H1 (cell line): ENCODE measurements at regions not wholly inside any gene's neighbourhood (a gene's known extent, or its start where the extent isn't known, plus 50 kb on each side); places are given as distances from the start of the nearest gene placed in this dataset.

Source experiments
- CTCF ChIA-PET: fragments of 300-600 bp; sonication (Branson Sonifier 250); formaldehyde crosslinking; loops from one replicate; lab custom pipeline; 2021; ENCODE audit not compliant: partially characterized antibody; lab: Charles Lee
- POLR2A ChIA-PET: fragments of 300-600 bp; sonication (Branson Sonifier 250); formaldehyde crosslinking; loops from one replicate; lab custom pipeline; 2021; ENCODE audit warnings: inconsistent platforms; ENCODE audit not compliant: partially characterized antibody; lab: Charles Lee
- DNase-seq, 2 experiments: peaks; one replicate each; pipeline versions ENCODE4 v3.0.0 to v3.0.0-alpha.2; 2010 to 2022; ENCODE audit warnings: low spot score in 2 of 2, low read depth in 1 of 2, mixed read lengths in 1 of 2
- FAIRE-seq: peaks from 2 replicates; lab custom pipeline; 2011; peaks lifted over from hg19 to GRCh38; lab: Jason Lieb, UNC
- H2AFZ ChIP-seq: 2 replicates; pipeline ENCODE4 v1.8.1; 2012; ENCODE audit warnings: low read length, inconsistent platforms
- H2AK5ac ChIP-seq: 2 replicates; pipeline ENCODE4 v1.6.1; 2013; ENCODE audit warnings: low read depth, low read length
- H2BK120ac ChIP-seq: replicated peaks from 2 replicates; pipeline ENCODE3; 2013; ENCODE audit warnings: low read depth, low read length, inconsistent platforms
- H2BK12ac ChIP-seq: 2 replicates; pipeline ENCODE4 v1.6.1; 2013; ENCODE audit warnings: low read depth, low read length
- H2BK15ac ChIP-seq: 2 replicates; pipeline ENCODE4 v1.6.1; 2013; ENCODE audit warnings: low read length
- H2BK20ac ChIP-seq: 2 replicates; pipeline ENCODE4 v1.6.1; 2013; ENCODE audit warnings: low read length
- H2BK5ac ChIP-seq: 2 replicates; pipeline ENCODE4 v1.6.1; 2013; ENCODE audit warnings: low read depth, low read length
- H3K14ac ChIP-seq: 2 replicates; pipeline ENCODE4 v1.6.1; 2013; ENCODE audit warnings: inconsistent platforms; ENCODE audit not compliant: insufficient read length
- H3K18ac ChIP-seq: 2 replicates; pipeline ENCODE4 v1.6.1; 2013; ENCODE audit warnings: low read length; ENCODE audit errors: extremely low read depth
- H3K23ac ChIP-seq: 2 replicates; pipeline ENCODE4 v1.6.1; 2013; ENCODE audit warnings: inconsistent platforms; ENCODE audit not compliant: insufficient read length
- H3K23me2 ChIP-seq: 2 replicates; pipeline ENCODE4 v1.6.1; 2013; ENCODE audit warnings: low read depth, low read length
- H3K27ac ChIP-seq: 2 replicates; pipeline ENCODE4 v1.6.1; 2011; ENCODE audit warnings: low read depth, low read length, inconsistent platforms
- H3K27me3 ChIP-seq, 4 experiments: replicated peaks in 1 of 4; 1 replicate in 1 of 4; 2 replicates in 3 of 4; pipeline versions ENCODE4 v1.6.1 to v1.8.1; 2011 to 2013; ENCODE audit warnings: low read length in 3 of 4, mild to moderate bottlenecking in 3 of 4, inconsistent platforms in 2 of 4, mixed read lengths in 2 of 4, moderate library complexity in 1 of 4; ENCODE audit not compliant: control insufficient read depth in 3 of 4, insufficient read depth in 3 of 4; ENCODE audit errors: extremely low read depth in 1 of 4
- H3K36me3 ChIP-seq, 4 experiments: 2 replicates each; pipeline versions ENCODE4 v1.6.1 to v1.8.1; 2011 to 2013; ENCODE audit warnings: mild to moderate bottlenecking in 4 of 4, low read length in 3 of 4, moderate library complexity in 2 of 4, control low read depth in 1 of 4, inconsistent platforms in 1 of 4; ENCODE audit not compliant: insufficient read depth in 4 of 4, control insufficient read depth in 2 of 4
- H3K4ac ChIP-seq: replicated peaks from 2 replicates; pipeline ENCODE3; 2013; ENCODE audit warnings: low read length, low read depth, mixed read lengths, inconsistent platforms; ENCODE audit not compliant: insufficient read length
- H3K4me1 ChIP-seq, 4 experiments: replicated peaks in 1 of 4; 1 replicate in 1 of 4; 2 replicates in 3 of 4; pipeline versions ENCODE4 v1.6.1 to v1.8.1; 2011 to 2013; ENCODE audit warnings: low read length in 3 of 4, inconsistent platforms in 2 of 4, mixed read lengths in 1 of 4; ENCODE audit not compliant: insufficient read depth in 4 of 4, control insufficient read depth in 3 of 4
- H3K4me2 ChIP-seq, 2 experiments: 2 replicates each; pipeline versions ENCODE4 v1.6.1 to v1.8.1; 2011 to 2013; ENCODE audit warnings: low read depth in 2 of 2, low read length in 2 of 2, control low read depth in 1 of 2, inconsistent platforms in 1 of 2, mild to moderate bottlenecking in 1 of 2; ENCODE audit not compliant: insufficient read depth in 1 of 2
- H3K4me3 ChIP-seq, 4 experiments: fragments of 200-600, 300-600 bp in 1 of 4; sonication (generic), shearing (Covaris generic), sonication (Bioruptor Twin) in 1 of 4; 2 replicates each; pipeline versions ENCODE4 v1.5.1 to v1.8.1; 2011 to 2016; ENCODE audit warnings: low read length in 4 of 4, low read depth in 3 of 4, control low read depth in 2 of 4, inconsistent platforms in 2 of 4, mild to moderate bottlenecking in 2 of 4, mixed read lengths in 1 of 4, moderate library complexity in 1 of 4; ENCODE audit not compliant: insufficient read depth in 2 of 4; ENCODE audit errors: extremely low read depth in 1 of 4
- H3K56ac ChIP-seq: replicated peaks from 2 replicates; pipeline ENCODE3; 2013; ENCODE audit warnings: low read depth, mild to moderate bottlenecking, mixed read lengths, low read length, inconsistent platforms; ENCODE audit not compliant: insufficient read length
- H3K79me1 ChIP-seq: 2 replicates; pipeline ENCODE4 v1.6.1; 2013; ENCODE audit warnings: low read depth, low read length, control low read depth
- H3K79me2 ChIP-seq, 2 experiments: 2 replicates each; pipeline versions ENCODE4 v1.6.1 to v1.8.1; 2012 to 2013; ENCODE audit warnings: low read length in 2 of 2, mild to moderate bottlenecking in 2 of 2, inconsistent platforms in 1 of 2; ENCODE audit not compliant: insufficient read depth in 2 of 2, control insufficient read depth in 1 of 2
- H3K9ac ChIP-seq, 4 experiments: replicated peaks in 1 of 4; 1 replicate in 1 of 4; 2 replicates in 3 of 4; pipeline versions ENCODE4 v1.6.1 to v1.8.1; 2011 to 2013; ENCODE audit warnings: low read depth in 3 of 4, low read length in 3 of 4, control low read depth in 2 of 4, mild to moderate bottlenecking in 2 of 4, moderate library complexity in 2 of 4, inconsistent platforms in 1 of 4; ENCODE audit errors: extremely low read depth in 1 of 4
- H3K9me3 ChIP-seq, 2 experiments: 2 replicates each; pipeline versions ENCODE4 v1.6.1 to v1.8.1; 2012 to 2013; ENCODE audit warnings: mild to moderate bottlenecking in 2 of 2, moderate library complexity in 2 of 2, control low read depth in 1 of 2, inconsistent platforms in 1 of 2, low read depth in 1 of 2, low read length in 1 of 2, mixed read lengths in 1 of 2; ENCODE audit not compliant: insufficient read depth in 2 of 2
- H4K20me1 ChIP-seq, 2 experiments: replicated peaks in 1 of 2; 2 replicates each; pipeline versions ENCODE3 to v1.8.1; 2011 to 2013; ENCODE audit warnings: inconsistent platforms in 2 of 2, low read length in 2 of 2, mild to moderate bottlenecking in 1 of 2; ENCODE audit not compliant: insufficient read depth in 2 of 2, control insufficient read depth in 1 of 2
- H4K5ac ChIP-seq: 2 replicates; pipeline ENCODE4 v1.6.1; 2013; ENCODE audit warnings: low read length, low read depth, mixed read lengths, inconsistent platforms; ENCODE audit not compliant: insufficient read length
- H4K8ac ChIP-seq: 2 replicates; pipeline ENCODE4 v1.8.0; 2013; ENCODE audit warnings: mild to moderate bottlenecking, moderate library complexity, low read length, inconsistent platforms; ENCODE audit not compliant: insufficient read depth; ENCODE audit errors: extremely low read depth
- H4K91ac ChIP-seq: replicated peaks from 2 replicates; pipeline ENCODE3; 2013; ENCODE audit warnings: low read length, mixed read lengths, inconsistent platforms; ENCODE audit not compliant: insufficient read length
- BRCA1 ChIP-seq: IDR thresholded peaks from 2 replicates; pipeline ENCODE4 v1.6.1; 2012; ENCODE audit warnings: low read depth, low read length, improper control_type of control experiment
- CBX5 ChIP-seq: fragments of 300-800, 300-1000 bp; sonication (generic); IDR thresholded peaks from 2 replicates; pipeline ENCODE4 v1.7.1; 2016; ENCODE audit warnings: antibody characterized with exemption, low read length, low read depth
- CREB1 ChIP-seq: IDR thresholded peaks from 2 replicates; pipeline ENCODE4 v1.6.1; 2012; ENCODE audit warnings: inconsistent platforms
- CTBP2 ChIP-seq: IDR thresholded peaks from 2 replicates; pipeline ENCODE4 v1.7.0; 2011; ENCODE audit warnings: borderline replicate concordance, mild to moderate bottlenecking, moderate library complexity, mixed read lengths, low read length; ENCODE audit not compliant: insufficient read depth, insufficient read length
- FOSL1 ChIP-seq: IDR thresholded peaks from 2 replicates; pipeline ENCODE4 v1.6.1; 2011; ENCODE audit warnings: mild to moderate bottlenecking, low read depth, low read length, moderate library complexity; ENCODE audit not compliant: insufficient read depth
- GTF2F1 ChIP-seq: IDR thresholded peaks from 2 replicates; pipeline ENCODE4 v1.6.1; 2012; ENCODE audit warnings: low read depth, low read length, improper control_type of control experiment, borderline replicate concordance
- HDAC2 ChIP-seq, 2 experiments: fragments of 300-600 bp in 1 of 2; sonication (generic) in 1 of 2; IDR thresholded peaks; 2 replicates each; pipeline ENCODE4 v1.6.1; 2011 to 2012; ENCODE audit warnings: low read depth in 2 of 2, low read length in 2 of 2, mild to moderate bottlenecking in 2 of 2, moderate library complexity in 2 of 2, borderline replicate concordance in 1 of 2, inconsistent platforms in 1 of 2
- HDAC6 ChIP-seq: IDR thresholded peaks from one replicate; pipeline ENCODE4 v1.7.1; 2012; ENCODE audit warnings: low read depth, mild to moderate bottlenecking, inconsistent platforms, low read length, moderate library complexity
- JUND ChIP-seq: IDR thresholded peaks from 2 replicates; pipeline ENCODE4 v1.6.1; 2011; ENCODE audit warnings: mild to moderate bottlenecking, improper control_type of control experiment, low read length
- KDM1A ChIP-seq: fragments of 200-600, 300-600 bp; sonication (generic); IDR thresholded peaks from 2 replicates; pipeline ENCODE4 v1.7.1; 2016; ENCODE audit warnings: mild to moderate bottlenecking, low read length, borderline replicate concordance
- RNF2 ChIP-seq: fragments of 200-900, 300-1000 bp; sonication (generic); IDR thresholded peaks from 2 replicates; pipeline ENCODE4 v1.7.1; 2016; ENCODE audit warnings: borderline replicate concordance, low read depth, mild to moderate bottlenecking, antibody characterized with exemption, low read length; ENCODE audit not compliant: poor library complexity, severe bottlenecking; ENCODE audit errors: missing control alignments
- SIRT6 ChIP-seq: IDR thresholded peaks from one replicate; pipeline ENCODE4 v1.7.1; 2012; ENCODE audit warnings: low read length, inconsistent platforms
- SP4 ChIP-seq: IDR thresholded peaks from 2 replicates; pipeline ENCODE4 v1.6.1; 2012; ENCODE audit warnings: low read length, inconsistent platforms
- YY1 ChIP-seq: IDR thresholded peaks from 2 replicates; pipeline ENCODE4 v1.6.1; 2011; ENCODE audit warnings: low read depth, mild to moderate bottlenecking, low read length

DNA sequence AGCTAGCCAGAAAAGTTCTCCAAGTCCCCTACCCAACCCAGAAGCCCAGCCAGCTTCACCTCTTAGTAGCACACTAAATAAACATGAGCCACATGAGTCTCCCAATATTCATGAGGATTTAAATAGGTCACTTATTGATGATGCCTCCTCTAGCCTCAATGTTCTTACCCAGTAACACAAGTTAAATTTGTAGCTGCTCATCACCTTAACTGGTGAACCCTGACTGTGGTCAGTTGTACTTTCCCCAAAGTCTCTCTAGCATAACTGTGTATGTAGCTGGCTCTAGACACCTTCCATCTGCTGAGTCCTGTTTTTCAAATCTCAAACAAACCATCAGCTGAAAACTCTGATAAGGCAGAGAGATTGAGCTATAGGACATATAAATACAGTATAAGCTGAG lies 100.3 kb upstream of the ELAVL2 start:
- no peak overlapping the region for H3K4me2 ChIP-seq
- CTCF ChIA-PET: interaction anchor here (0.6 to 1.6 kb wide), 2 partner anchors 13 to 37 kb away, joined by 3 to 6 read pairs; no protein-coding TSS in a partner anchor
- H4K8ac ChIP-seq: no peak overlapping the region
- no peak for FAIRE-seq
- H3K4ac ChIP-seq: no peak overlapping the region
- no peak overlapping the region for H2AFZ ChIP-seq
- no peak overlapping the region for H3K56ac ChIP-seq
- no peak overlapping the region for H3K18ac ChIP-seq
- H2BK15ac ChIP-seq: no peak overlapping the region
- no peaks in the 10 kb centered on the region for H3K4me1 ChIP-seq
- no peak for DNase-seq
- no peak overlapping the region for H2BK120ac ChIP-seq
- no peak overlapping the region for H4K5ac ChIP-seq
- H3K27ac ChIP-seq: no peak overlapping the region
- H2AK5ac ChIP-seq: no peak overlapping the region
- no peaks in the 10 kb centered on the region for H3K9me3 ChIP-seq
- TF ChIP-seq CBX5: no peak
- no peak for TF ChIP-seq CTBP2
- no peak for TF ChIP-seq JUND
- TF ChIP-seq HDAC6: no peak
- TF ChIP-seq YY1: no peak
- no peak for TF ChIP-seq HDAC2 (IDR thresholded peaks at IDR 0.05; ENCODE audit: borderline replicate concordance in 1 of 2, low read depth in 2 of 2, low read length in 2 of 2)
- no peak for TF ChIP-seq KDM1A
- TF ChIP-seq FOSL1: no peak
- TF ChIP-seq SP4: no peak
- TF ChIP-seq GTF2F1: no peak
- no peak for TF ChIP-seq CREB1
- TF ChIP-seq SIRT6: no peak
- no peak for TF ChIP-seq RNF2
- TF ChIP-seq BRCA1: no peak
- no peak overlapping the region for H3K9ac ChIP-seq
- H2BK12ac ChIP-seq: no peak overlapping the region
- H3K14ac ChIP-seq: no peak overlapping the region
- no peaks in the 10 kb centered on the region for H3K36me3 ChIP-seq
- no peaks in the 10 kb centered on the region for H3K79me1 ChIP-seq
- no peak overlapping the region for H4K91ac ChIP-seq
- no peaks in the 10 kb centered on the region for H3K27me3 ChIP-seq
- POLR2A ChIA-PET: interaction anchor here (0.7 kb wide), 1 partner anchor 59 kb away, joined by 3 read pairs; no protein-coding TSS in a partner anchor
- no peak overlapping the region for H3K23ac ChIP-seq
- no peaks in the 10 kb centered on the region for H3K79me2 ChIP-seq
- H3K4me3 ChIP-seq: no peak overlapping the region
- no peaks in the 10 kb centered on the region for H4K20me1 ChIP-seq
- H3K23me2 ChIP-seq: no peaks in the 10 kb centered on the region
- no peak overlapping the region for H2BK20ac ChIP-seq
- H2BK5ac ChIP-seq: no peak overlapping the region
